HCT116 (cell line): ENCODE measurements at regions not wholly inside any gene's neighbourhood (a gene's known extent, or its start where the extent isn't known, plus 50 kb on each side); places are given as distances from the start of the nearest gene placed in this dataset.
"Not testable (repeated sequence)": the region's sequence is repeated elsewhere in the genome, so short reads cannot be mapped to it uniquely, and the experiment has no call there.

ENCODE experiments used
- ATAC-seq: fragments of 200-7000 bp; cut with Tn5 transposase; 2 replicates; pipeline ENCODE4 v1.9.1; 2020; ENCODE audit warnings: mild to moderate bottlenecking, moderate library complexity
- BruUV-seq: library from RNA; stranded (reverse); fragments of 400-500 nt; replicated peaks from 2 replicates; lab custom pipeline; 2021; lab: Mats Ljungman, UMichigan
- CTCF ChIA-PET: fragments of 300-600 bp; sonication (Branson Sonifier 250); formaldehyde crosslinking; loops from one replicate; lab custom pipeline; 2021; ENCODE audit warnings: antibody characterized with exemption; lab: Charles Lee
- POLR2A ChIA-PET: fragments of 300-600, 350-600 bp; sonication (Branson Sonifier 250); formaldehyde crosslinking; loops from one replicate; lab custom pipeline; 2021; ENCODE audit warnings: antibody characterized with exemption; lab: Charles Lee
- RAD21 ChIA-PET, 2 experiments: fragments of 300-600 bp; sonication (Branson Sonifier 250); formaldehyde crosslinking; loops; one replicate each; lab custom pipeline; 2023; ENCODE audit warnings: low total read pairs in 2 of 2; ENCODE audit not compliant: uncharacterized antibody in 2 of 2, unreplicated experiment in 2 of 2, low non-redundant PET in 1 of 2; lab: Charles Lee
- DNase-seq: peaks from one replicate; pipeline ENCODE4 v3.0.0-alpha.2; 2010; ENCODE audit warnings: low read depth, low spot score
- H2AFZ ChIP-seq: fragments of 200-600 bp; shearing (Covaris generic), sonication (generic); 2 replicates; pipeline ENCODE4 v1.6.1; 2017; ENCODE audit warnings: low read depth, mixed run types, mixed read lengths, antibody characterized with exemption, low read length; ENCODE audit not compliant: poor library complexity, severe bottlenecking
- H3K27ac ChIP-seq: 2 replicates; pipeline ENCODE4 v1.5.1; 2012; ENCODE audit warnings: low read depth, low read length
- H3K27me3 ChIP-seq: fragments of 200-600 bp; sonication (generic); 2 replicates; pipeline ENCODE4 v1.6.1; 2016; ENCODE audit warnings: mixed run types, low read length, mixed read lengths; ENCODE audit not compliant: insufficient read depth
- H3K36me3 ChIP-seq, 2 experiments: fragments of 200-500 bp in 1 of 2; fragments of 200-600 bp in 1 of 2; sonication (Bioruptor generic) in 1 of 2; sonication (generic) in 1 of 2; 2 replicates each; pipeline versions ENCODE4 v1.5.1 to v1.6.1; 2014 to 2016; ENCODE audit warnings: low read length in 2 of 2, inconsistent platforms in 1 of 2, mixed read lengths in 1 of 2, mixed run types in 1 of 2; ENCODE audit not compliant: insufficient read depth in 2 of 2, control insufficient read depth in 1 of 2
- H3K4me1 ChIP-seq, 2 experiments: fragments of 200-600 bp in 1 of 2; sonication (generic) in 1 of 2; 2 replicates each; pipeline versions ENCODE4 v1.5.1 to v1.6.1; 2012 to 2017; ENCODE audit warnings: low read length in 2 of 2, inconsistent platforms in 1 of 2, mild to moderate bottlenecking in 1 of 2, mixed read lengths in 1 of 2, mixed run types in 1 of 2, moderate library complexity in 1 of 2; ENCODE audit not compliant: insufficient read depth in 2 of 2, control insufficient read depth in 1 of 2
- H3K4me2 ChIP-seq: fragments of 200-600 bp; sonication (generic); 2 replicates; pipeline ENCODE4 v1.6.1; 2017; ENCODE audit warnings: mixed run types, low read length, mixed read lengths
- H3K4me3 ChIP-seq, 2 experiments: fragments of 200-600 bp in 1 of 2; sonication (generic) in 1 of 2; replicated peaks in 1 of 2; 2 replicates each; pipeline ENCODE4 v1.5.1; 2011 to 2016; ENCODE audit warnings: low read length in 2 of 2, control low read depth in 1 of 2, low read depth in 1 of 2, mild to moderate bottlenecking in 1 of 2, mixed read lengths in 1 of 2, mixed run types in 1 of 2
- H3K79me2 ChIP-seq: fragments of 200-600 bp; sonication (generic); 2 replicates; pipeline ENCODE4 v1.6.1; 2017; ENCODE audit warnings: mild to moderate bottlenecking, mixed run types, low read length, moderate library complexity, mixed read lengths; ENCODE audit not compliant: insufficient read depth
- H3K9ac ChIP-seq: fragments of 200-600 bp; sonication (generic); 2 replicates; pipeline ENCODE4 v1.6.1; 2016; ENCODE audit warnings: low read length, mixed read lengths
- H3K9me2 ChIP-seq: fragments of 200-600 bp; sonication (generic), shearing (Covaris generic); 2 replicates; pipeline ENCODE4 v1.6.1; 2017; ENCODE audit warnings: mixed run types, mild to moderate bottlenecking, moderate library complexity; ENCODE audit not compliant: insufficient read depth
- H3K9me3 ChIP-seq, 2 experiments: fragments of 200-500 bp in 1 of 2; fragments of 200-600 bp in 1 of 2; sonication (Bioruptor generic) in 1 of 2; sonication (generic) in 1 of 2; 2 replicates each; pipeline ENCODE4 v1.6.1; 2014 to 2017; ENCODE audit warnings: low read length in 2 of 2, mixed read lengths in 2 of 2, inconsistent platforms in 1 of 2, low read depth in 1 of 2, mild to moderate bottlenecking in 1 of 2, mixed run types in 1 of 2, moderate library complexity in 1 of 2; ENCODE audit not compliant: control insufficient read depth in 1 of 2, insufficient read depth in 1 of 2
- H4K20me1 ChIP-seq: fragments of 200-600 bp; sonication (generic), shearing (Covaris generic); 2 replicates; pipeline ENCODE4 v1.6.1; 2017; ENCODE audit warnings: mixed run types, mild to moderate bottlenecking, moderate library complexity; ENCODE audit not compliant: insufficient read depth
- CBX3 ChIP-seq: IDR thresholded peaks from 2 replicates; pipeline ENCODE4 v1.6.1; 2012; ENCODE audit warnings: low read depth
- intact Hi-C: fragments of 100-400 bp; cut with micrococcal nuclease; formaldehyde crosslinking; loops from 2 replicates; pipeline ENCODE4 v1.10.0; 2022
- TF ChIP-seq, protein P1 (sequence below), 3 experiments: fragments of 200-600 bp in 1 of 3; sonication (generic) in 1 of 3; IDR thresholded peaks in 2 of 3; conservative IDR thresholded peaks in 1 of 3; 2 replicates each; pipeline ENCODE4 v1.5.1; 2012 to 2017; ENCODE audit warnings: low read depth in 2 of 3, low read length in 2 of 3, antibody characterized with exemption in 1 of 3, borderline replicate concordance in 1 of 3, control low read depth in 1 of 3, mild to moderate bottlenecking in 1 of 3, mixed read lengths in 1 of 3, mixed run types in 1 of 3, moderate library complexity in 1 of 3; ENCODE audit not compliant: insufficient read depth in 1 of 3

DNA sequence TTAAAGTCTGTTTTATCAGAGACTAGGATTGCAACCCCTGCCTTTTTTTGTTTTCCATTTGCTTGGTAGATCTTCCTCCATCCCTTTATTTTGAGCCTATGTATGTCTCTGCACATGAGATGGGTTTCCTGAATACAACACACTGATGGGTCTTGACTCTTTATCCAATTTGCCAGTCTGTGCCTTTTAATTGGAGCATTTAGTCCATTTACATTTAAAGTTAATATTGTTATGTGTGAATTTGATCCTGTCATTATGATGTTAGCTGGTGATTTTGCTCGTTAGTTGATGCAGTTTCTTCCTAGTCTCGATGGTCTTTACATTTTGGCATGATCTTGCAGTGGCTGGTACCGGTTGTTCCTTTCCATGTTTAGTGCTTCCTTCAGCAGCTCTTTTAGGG is 129.1 kb downstream of the FAR1 start:
- BruUV-seq, RAD21 ChIA-PET, H3K9ac ChIP-seq, intact Hi-C loops, POLR2A ChIA-PET, H3K4me3 ChIP-seq, H3K27me3 ChIP-seq, H3K79me2 ChIP-seq, H2AFZ ChIP-seq, H4K20me1 ChIP-seq, ATAC-seq, H3K4me2 ChIP-seq, H3K27ac ChIP-seq, H3K4me1 ChIP-seq, H3K9me2 ChIP-seq, H3K9me3 ChIP-seq, DNase-seq, H3K36me3 ChIP-seq, CTCF ChIA-PET: not testable (repeated sequence)

DNA sequence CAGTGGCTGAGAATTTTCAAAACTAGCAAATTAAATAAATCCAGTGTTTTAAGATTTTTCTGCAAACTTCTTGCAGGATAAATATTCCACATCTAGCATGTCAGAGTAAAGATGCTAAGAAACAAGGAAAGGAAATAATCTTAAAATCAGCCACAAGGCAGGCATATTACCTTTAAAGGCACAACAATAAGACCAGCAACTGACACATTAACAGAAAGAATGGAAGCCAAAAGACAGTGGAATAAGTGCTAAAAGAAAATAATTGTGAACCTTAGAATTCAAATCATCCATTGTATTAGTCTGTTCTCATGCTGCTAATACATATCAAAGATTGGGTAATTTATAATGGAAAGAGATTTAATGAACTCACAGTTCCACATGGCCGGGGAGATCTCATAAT is 132.4 kb downstream of the FAR1 start:
- H3K27ac ChIP-seq = no peak overlapping the region
- RAD21 ChIA-PET = no interaction called here
- no peak overlapping the region for H3K9ac ChIP-seq
- DNase-seq (no peak), ATAC-seq (no peak)
- no peak overlapping the region for H2AFZ ChIP-seq
- no peaks in the 10 kb centered on the region for H4K20me1 ChIP-seq
- no peak overlapping the region for H3K4me3 ChIP-seq
- no peaks in the 10 kb centered on the region for H3K27me3 ChIP-seq
- peaks cover 0 to 6% of the 10 kb centered on the region in 2 experiments; a peak in 1 of 4 replicates for H3K9me3 ChIP-seq
- no peaks in the 10 kb centered on the region for H3K36me3 ChIP-seq
- no peaks in the 10 kb centered on the region for H3K79me2 ChIP-seq
- intact Hi-C loops = no loop called here
- POLR2A ChIA-PET = no interaction called here
- no TSS peak for BruUV-seq
- CTCF ChIA-PET = no interaction called here
- no peak overlapping the region for H3K4me2 ChIP-seq
- H3K4me1 ChIP-seq = no peaks in the 10 kb centered on the region
- peak; percentile 66; the same call in 1 of the 2 replicates for TF ChIP-seq CBX3
- TF ChIP-seq, protein P1, sequence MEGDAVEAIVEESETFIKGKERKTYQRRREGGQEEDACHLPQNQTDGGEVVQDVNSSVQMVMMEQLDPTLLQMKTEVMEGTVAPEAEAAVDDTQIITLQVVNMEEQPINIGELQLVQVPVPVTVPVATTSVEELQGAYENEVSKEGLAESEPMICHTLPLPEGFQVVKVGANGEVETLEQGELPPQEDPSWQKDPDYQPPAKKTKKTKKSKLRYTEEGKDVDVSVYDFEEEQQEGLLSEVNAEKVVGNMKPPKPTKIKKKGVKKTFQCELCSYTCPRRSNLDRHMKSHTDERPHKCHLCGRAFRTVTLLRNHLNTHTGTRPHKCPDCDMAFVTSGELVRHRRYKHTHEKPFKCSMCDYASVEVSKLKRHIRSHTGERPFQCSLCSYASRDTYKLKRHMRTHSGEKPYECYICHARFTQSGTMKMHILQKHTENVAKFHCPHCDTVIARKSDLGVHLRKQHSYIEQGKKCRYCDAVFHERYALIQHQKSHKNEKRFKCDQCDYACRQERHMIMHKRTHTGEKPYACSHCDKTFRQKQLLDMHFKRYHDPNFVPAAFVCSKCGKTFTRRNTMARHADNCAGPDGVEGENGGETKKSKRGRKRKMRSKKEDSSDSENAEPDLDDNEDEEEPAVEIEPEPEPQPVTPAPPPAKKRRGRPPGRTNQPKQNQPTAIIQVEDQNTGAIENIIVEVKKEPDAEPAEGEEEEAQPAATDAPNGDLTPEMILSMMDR (IDR thresholded peaks at IDR 0.05 in 2 of 3, conservative IDR thresholded peaks at IDR 0.05 in 1 of 3; ENCODE audit: borderline replicate concordance in 1 of 3, insufficient read depth in 1 of 3, low read depth in 2 of 3, low read length in 2 of 3) = no peak
- H3K9me2 ChIP-seq = no peaks in the 10 kb centered on the region; the same call in 1 of the 2 replicates
